H9 (cell line): ENCODE measurements at regions not wholly inside any gene's neighbourhood (a gene's known extent, or its start where the extent isn't known, plus 50 kb on each side); places are given as distances from the start of the nearest gene placed in this dataset.

Experiments
- DNase-seq: peaks from one replicate; pipeline ENCODE4 v3.0.0-alpha.2; 2017
- H2AFZ ChIP-seq: one replicate; pipeline ENCODE4 v1.6.1; 2013; ENCODE audit warnings: mild to moderate bottlenecking, low read length, control low read depth, moderate library complexity
- H2AK5ac ChIP-seq: 2 replicates; pipeline ENCODE4 v1.6.1; 2013; ENCODE audit warnings: low read length, control low read depth, mixed read lengths; ENCODE audit not compliant: insufficient read length
- H2BK120ac ChIP-seq: one replicate; pipeline ENCODE4 v1.6.1; 2013; ENCODE audit warnings: low read depth, mild to moderate bottlenecking, low read length, control low read depth, inconsistent platforms; ENCODE audit not compliant: poor library complexity, severe bottlenecking
- H2BK12ac ChIP-seq: 2 replicates; pipeline ENCODE4 v1.6.1; 2013; ENCODE audit warnings: low read length, control low read depth, mixed read lengths, low read depth; ENCODE audit not compliant: insufficient read length
- H2BK15ac ChIP-seq: 2 replicates; pipeline ENCODE4 v1.6.1; 2013; ENCODE audit warnings: low read depth, low read length, control low read depth
- H2BK20ac ChIP-seq: one replicate; pipeline ENCODE4 v1.6.1; 2013; ENCODE audit warnings: low read depth, mild to moderate bottlenecking, low read length, control low read depth, inconsistent platforms; ENCODE audit not compliant: poor library complexity, severe bottlenecking
- H2BK5ac ChIP-seq: 2 replicates; pipeline ENCODE4 v1.6.1; 2013; ENCODE audit warnings: low read length, control low read depth, mixed read lengths; ENCODE audit not compliant: insufficient read length
- H3K14ac ChIP-seq: 2 replicates; pipeline ENCODE4 v1.6.1; 2013; ENCODE audit warnings: low read length, control low read depth; ENCODE audit not compliant: insufficient read depth
- H3K18ac ChIP-seq: 2 replicates; pipeline ENCODE4 v1.6.1; 2013; ENCODE audit warnings: low read depth, mild to moderate bottlenecking, mixed read lengths, low read length, control low read depth; ENCODE audit not compliant: insufficient read length
- H3K23ac ChIP-seq: 2 replicates; pipeline ENCODE4 v1.6.1; 2013; ENCODE audit warnings: low read length, control low read depth, mixed read lengths, low read depth; ENCODE audit not compliant: insufficient read length
- H3K23me2 ChIP-seq: 2 replicates; pipeline ENCODE4 v1.6.1; 2013; ENCODE audit warnings: low read depth, mild to moderate bottlenecking, mixed read lengths, low read length, control low read depth; ENCODE audit not compliant: insufficient read length, poor library complexity, severe bottlenecking
- H3K27ac ChIP-seq: 2 replicates; pipeline ENCODE4 v1.5.1; 2013; ENCODE audit warnings: low read length, control low read depth, mixed read lengths, low read depth; ENCODE audit not compliant: insufficient read length
- H3K27me3 ChIP-seq: 2 replicates; pipeline ENCODE4 v1.6.1; 2013; ENCODE audit warnings: low read length, control low read depth, inconsistent platforms; ENCODE audit not compliant: insufficient read depth
- H3K4ac ChIP-seq: 2 replicates; pipeline ENCODE4 v1.6.1; 2013; ENCODE audit warnings: low read depth, mild to moderate bottlenecking, control low read depth, inconsistent platforms, low read length, moderate library complexity
- H3K4me1 ChIP-seq: 2 replicates; pipeline ENCODE4 v1.6.1; 2013; ENCODE audit warnings: low read length, control low read depth, inconsistent platforms; ENCODE audit not compliant: insufficient read depth
- H3K4me2 ChIP-seq: 2 replicates; pipeline ENCODE4 v1.6.1; 2013; ENCODE audit warnings: low read length, control low read depth, mixed read lengths; ENCODE audit not compliant: insufficient read length, insufficient read depth
- H3K56ac ChIP-seq: 2 replicates; pipeline ENCODE4 v1.6.1; 2013; ENCODE audit warnings: low read depth, mild to moderate bottlenecking, mixed read lengths, low read length, control low read depth; ENCODE audit not compliant: insufficient read length
- H3K79me1 ChIP-seq: 2 replicates; pipeline ENCODE4 v1.6.1; 2013; ENCODE audit warnings: low read depth, mild to moderate bottlenecking, moderate library complexity, low read length, control low read depth, inconsistent platforms; ENCODE audit not compliant: insufficient read depth, poor library complexity, severe bottlenecking
- H3K79me2 ChIP-seq: 2 replicates; pipeline ENCODE4 v1.6.1; 2013; ENCODE audit warnings: low read length, control low read depth, inconsistent platforms; ENCODE audit not compliant: insufficient read depth
- H3K9ac ChIP-seq: 2 replicates; pipeline ENCODE4 v1.6.1; 2013; ENCODE audit warnings: low read length, control low read depth, mixed read lengths; ENCODE audit not compliant: insufficient read length; ENCODE audit errors: extremely low read depth
- H3K9me3 ChIP-seq: one replicate; pipeline ENCODE4 v1.6.1; 2013; ENCODE audit warnings: low read depth, low read length, inconsistent platforms; ENCODE audit not compliant: control insufficient read depth
- H3T11ph ChIP-seq: one replicate; pipeline ENCODE4 v1.6.1; 2013; ENCODE audit warnings: mild to moderate bottlenecking, low read length, control low read depth, inconsistent platforms
- H4K20me1 ChIP-seq: one replicate; pipeline ENCODE4 v1.6.1; 2013; ENCODE audit not compliant: control insufficient read depth, insufficient read length, insufficient read depth
- H4K5ac ChIP-seq: 2 replicates; pipeline ENCODE4 v1.6.1; 2013; ENCODE audit warnings: low read depth, mild to moderate bottlenecking, mixed read lengths, low read length, control low read depth; ENCODE audit not compliant: insufficient read length
- H4K8ac ChIP-seq: replicated peaks from 2 replicates; pipeline ENCODE4 v1.6.1; 2013; ENCODE audit warnings: low read length, control low read depth, mixed read lengths, low read depth; ENCODE audit not compliant: insufficient read length
- H4K91ac ChIP-seq: 2 replicates; pipeline ENCODE4 v1.6.1; 2013; ENCODE audit warnings: low read depth, mild to moderate bottlenecking, moderate library complexity, mixed read lengths, low read length, control low read depth; ENCODE audit not compliant: insufficient read length
- H3K27ac Mint-ChIP-seq, 3 experiments: 2 replicates in 2 of 3; 3 replicates in 1 of 3; pipeline ENCODE4 v1.8.0; 2020 to 2021; ENCODE audit warnings: mixed read lengths in 3 of 3, mild to moderate bottlenecking in 1 of 3, moderate library complexity in 1 of 3
- H3K27me3 Mint-ChIP-seq: 2 replicates; pipeline ENCODE4 v1.8.0; 2021; ENCODE audit warnings: low read depth, mild to moderate bottlenecking, moderate library complexity, mixed read lengths
- H3K36me3 Mint-ChIP-seq, 3 experiments: 2 replicates in 2 of 3; 3 replicates in 1 of 3; pipeline ENCODE4 v1.8.0; 2020 to 2021; ENCODE audit warnings: low read depth in 3 of 3, mixed read lengths in 3 of 3; ENCODE audit not compliant: insufficient read depth in 1 of 3
- H3K4me1 Mint-ChIP-seq, 2 experiments: 2 replicates each; pipeline ENCODE4 v1.8.0; 2020; ENCODE audit warnings: mixed read lengths in 2 of 2
- H3K4me3 Mint-ChIP-seq, 2 experiments: 2 replicates in 1 of 2; 3 replicates in 1 of 2; pipeline ENCODE4 v1.8.0; 2020 to 2021; ENCODE audit warnings: mild to moderate bottlenecking in 2 of 2, mixed read lengths in 2 of 2, moderate library complexity in 1 of 2
- H3K9me3 Mint-ChIP-seq, 2 experiments: 2 replicates in 1 of 2; 3 replicates in 1 of 2; pipeline ENCODE4 v1.8.0; 2020; ENCODE audit warnings: mild to moderate bottlenecking in 2 of 2, mixed read lengths in 2 of 2, moderate library complexity in 1 of 2
- CTCF ChIP-seq: fragments of 200-600 bp; sonication (generic); conservative IDR thresholded peaks from 3 replicates; pipeline ENCODE4 v1.8.0; 2021; ENCODE audit warnings: antibody characterized with exemption, mild to moderate bottlenecking
- WGBS: extraction: QIAGEN DNeasy Blood & Tissue Kit; methylation state at CpG from one replicate; pipeline ENCODE4 v1.1.7; 2013; ENCODE audit warnings: missing lambda C conversion rate, low lambda C conversion rate, mixed read lengths; ENCODE audit not compliant: insufficient read length; ENCODE audit errors: extremely low coverage; 5-methylcytosine and 5-hydroxymethylcytosine counted together

- no peak overlapping the region for H3K56ac ChIP-seq
- H2BK15ac ChIP-seq = no peak overlapping the region
- no peak overlapping the region for H3K4ac ChIP-seq
- H3K9ac ChIP-seq = no peak overlapping the region
- Mint-ChIP-seq H3K9me3 (no peaks in the 10 kb centered on the region), H3K27ac (peak overlapping the region in 2 of 3 experiments; percentile 48 to 50; a peak in 3 of 7 replicates), H3K4me3 (no peak overlapping the region), H3K27me3 (peaks cover 6% of the 10 kb centered on the region), H3K4me1 (peaks cover 37 to 38% of the 10 kb centered on the region in 2 experiments), H3K36me3 (no peaks in the 10 kb centered on the region)
- no peaks in the 10 kb centered on the region for H3K23me2 ChIP-seq
- no peak overlapping the region for H2BK5ac ChIP-seq
- no peak overlapping the region for H2BK12ac ChIP-seq
- no peak overlapping the region for H2AFZ ChIP-seq
- WGBS = no CpG with 5 or more reads among the region's 12 CpGs
- no peak overlapping the region for H3T11ph ChIP-seq
- H3K79me2 ChIP-seq = no peaks in the 10 kb centered on the region
- DNase-seq = no peak
- no peak overlapping the region for H2BK20ac ChIP-seq
- no peaks in the 10 kb centered on the region for H3K79me1 ChIP-seq
- no peak overlapping the region for H3K27ac ChIP-seq
- no peaks in the 10 kb centered on the region for H3K9me3 ChIP-seq
- H3K14ac ChIP-seq = no peak overlapping the region
- H3K4me1 ChIP-seq = no peaks in the 10 kb centered on the region; the same call in 1 of the 2 replicates
- peak overlapping the region; percentile 1 for H3K18ac ChIP-seq
- H4K5ac ChIP-seq = no peak overlapping the region
- no peak overlapping the region for H4K8ac ChIP-seq
- H2AK5ac ChIP-seq = no peak overlapping the region
- no peak overlapping the region for H4K91ac ChIP-seq
- no peak for TF ChIP-seq CTCF
- H3K27me3 ChIP-seq = no peaks in the 10 kb centered on the region
- no peak overlapping the region for H2BK120ac ChIP-seq
- H4K20me1 ChIP-seq = no peaks in the 10 kb centered on the region
- no peak overlapping the region for H3K4me2 ChIP-seq
- H3K23ac ChIP-seq = no peak overlapping the region
Observed at GRCh38 chr2:236682651-236683422, 113.2 kb downstream of the ACKR3 start.
